Activated CD8-positive, alpha-beta memory T cell treated with anti-CD3 and anti-CD28 coated beads, Interleukin-2, amount 50 U/mL, for 24 hours (primary cell): ENCODE measurements at regions not wholly inside any gene's neighbourhood (a gene's known extent, or its start where the extent isn't known, plus 50 kb on each side); places are given as distances from the start of the nearest gene placed in this dataset.

Source experiments
- DNase-seq: peaks from one replicate; pipeline ENCODE4 v3.0.0-alpha.2; 2020; ENCODE audit errors: extremely low read depth

GRCh38 chr1:184219414-184219813 is 167.4 kb upstream of the C1orf21 start:
- DNase-seq = no peak

GRCh38 chr1:184219883-184220282 is 166.9 kb upstream of the C1orf21 start:
- no peak for DNase-seq

- no peak for DNase-seq
These were observed 165.7 kb upstream of the C1orf21 start for GRCh38 chr1:184221087-184221486.

GRCh38 chr1:184222652-184223052 is 164.2 kb upstream of the C1orf21 start:
- DNase-seq = peak; percentile 6

GRCh38 chr1:184223216-184223615 is 163.6 kb upstream of the C1orf21 start:
- DNase-seq = no peak

GRCh38 chr1:184225283-184226099 is 161.3 kb upstream of the C1orf21 start:
- DNase-seq = no peak

- DNase-seq = no peak
These were observed 160.7 kb upstream of the C1orf21 start for GRCh38 chr1:184226100-184226487.

- DNase-seq = no peak
These were observed 158.3 kb upstream of the C1orf21 start for GRCh38 chr1:184228558-184228957.

- no peak for DNase-seq
These were observed 149.2 kb upstream of the C1orf21 start for GRCh38 chr1:184237588-184237987.

- no peak for DNase-seq
These were observed 145.4 kb upstream of the C1orf21 start for GRCh38 chr1:184241446-184241845.

- DNase-seq = no peak
These were observed 144.3 kb upstream of the C1orf21 start for GRCh38 chr1:184242507-184242943.

- DNase-seq = no peak
These were observed 141.9 kb upstream of the C1orf21 start for GRCh38 chr1:184244962-184245361.

GRCh38 chr1:184247671-184248070 is 139.2 kb upstream of the C1orf21 start:
- DNase-seq = no peak

- no peak for DNase-seq
These were observed 132.9 kb upstream of the C1orf21 start for GRCh38 chr1:184253921-184254320.

- no peak for DNase-seq
These were observed 132.0 kb upstream of the C1orf21 start for GRCh38 chr1:184254849-184255248.

GRCh38 chr1:184255560-184255959 is 131.3 kb upstream of the C1orf21 start:
- no peak for DNase-seq

- no peak for DNase-seq
These were observed 129.0 kb upstream of the C1orf21 start for GRCh38 chr1:184257873-184258272.

GRCh38 chr1:184258525-184258924 is 128.3 kb upstream of the C1orf21 start:
- DNase-seq = no peak

- DNase-seq = no peak
These were observed 126.4 kb upstream of the C1orf21 start for GRCh38 chr1:184260382-184260781.

GRCh38 chr1:184262109-184262508 is 124.7 kb upstream of the C1orf21 start:
- no peak for DNase-seq

GRCh38 chr1:184267747-184268146 is 119.1 kb upstream of the C1orf21 start:
- DNase-seq = no peak

- no peak for DNase-seq
These were observed 116.3 kb upstream of the C1orf21 start for GRCh38 chr1:184270556-184270955.

GRCh38 chr1:184272175-184272866 is 114.5 kb upstream of the C1orf21 start:
- DNase-seq = no peak
